SK-N-SH (cell line): ENCODE measurements at regions not wholly inside any gene's neighbourhood (a gene's known extent, or its start where the extent isn't known, plus 50 kb on each side); places are given as distances from the start of the nearest gene placed in this dataset.

ENCODE experiments used
- EP300 ChIP-seq, 2 experiments: IDR thresholded peaks; 2 replicates each; pipeline versions ENCODE4 v1.4.0 to v1.6.1; 2012; ENCODE audit warnings: borderline replicate concordance in 1 of 2, low read depth in 1 of 2, low read length in 1 of 2
- GATA2 ChIP-seq: sonication (generic); formaldehyde crosslinking; IDR thresholded peaks from 2 replicates; pipeline ENCODE4 v1.5.0; 2020; ENCODE audit warnings: mild to moderate bottlenecking, missing genetic modification reagents
- NRF1 ChIP-seq: IDR thresholded peaks from 2 replicates; pipeline ENCODE4 v1.6.1; 2012; ENCODE audit warnings: low read depth, mild to moderate bottlenecking, low read length
- RAD21 ChIP-seq: IDR thresholded peaks from 2 replicates; pipeline ENCODE4 v1.6.1; 2012; ENCODE audit warnings: mild to moderate bottlenecking, low read length
- TAF1 ChIP-seq: IDR thresholded peaks from 2 replicates; pipeline ENCODE4 v1.6.1; 2012; ENCODE audit warnings: low read depth, mild to moderate bottlenecking, low read length, moderate library complexity, borderline replicate concordance
- TCF12 ChIP-seq: IDR thresholded peaks from 2 replicates; pipeline ENCODE4 v1.4.0; 2012
- TF ChIP-seq, protein P1 (sequence below): fragments of 200-600 bp; sonication (generic); IDR thresholded peaks from 2 replicates; pipeline ENCODE4 v1.6.1; 2017; ENCODE audit warnings: antibody characterized with exemption, mild to moderate bottlenecking, moderate library complexity
- TF ChIP-seq, protein P2 (sequence below): IDR thresholded peaks from 2 replicates; pipeline ENCODE4 v1.4.0; 2012; ENCODE audit warnings: low read depth, borderline replicate concordance

DNA sequence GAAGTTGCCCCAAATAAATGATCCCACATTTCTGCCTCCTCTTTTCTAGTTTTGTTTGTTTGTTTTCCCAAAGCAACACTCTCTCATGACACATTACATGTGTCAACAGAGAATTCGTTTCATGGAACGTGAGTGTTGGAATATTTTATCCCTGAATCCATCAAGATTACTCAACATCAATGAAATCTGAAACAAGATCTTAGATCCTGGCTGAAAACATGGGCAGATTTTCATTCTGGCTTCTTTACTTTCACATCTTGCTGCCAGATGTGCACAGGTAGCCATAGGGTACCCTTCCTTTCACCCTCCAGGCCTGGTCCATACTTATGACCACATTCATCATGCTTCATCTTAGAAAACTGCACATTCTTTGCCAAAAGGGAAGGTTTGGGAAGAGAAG, 347.0 kb downstream of the DOK5 start:
- TF ChIP-seq, protein P1, sequence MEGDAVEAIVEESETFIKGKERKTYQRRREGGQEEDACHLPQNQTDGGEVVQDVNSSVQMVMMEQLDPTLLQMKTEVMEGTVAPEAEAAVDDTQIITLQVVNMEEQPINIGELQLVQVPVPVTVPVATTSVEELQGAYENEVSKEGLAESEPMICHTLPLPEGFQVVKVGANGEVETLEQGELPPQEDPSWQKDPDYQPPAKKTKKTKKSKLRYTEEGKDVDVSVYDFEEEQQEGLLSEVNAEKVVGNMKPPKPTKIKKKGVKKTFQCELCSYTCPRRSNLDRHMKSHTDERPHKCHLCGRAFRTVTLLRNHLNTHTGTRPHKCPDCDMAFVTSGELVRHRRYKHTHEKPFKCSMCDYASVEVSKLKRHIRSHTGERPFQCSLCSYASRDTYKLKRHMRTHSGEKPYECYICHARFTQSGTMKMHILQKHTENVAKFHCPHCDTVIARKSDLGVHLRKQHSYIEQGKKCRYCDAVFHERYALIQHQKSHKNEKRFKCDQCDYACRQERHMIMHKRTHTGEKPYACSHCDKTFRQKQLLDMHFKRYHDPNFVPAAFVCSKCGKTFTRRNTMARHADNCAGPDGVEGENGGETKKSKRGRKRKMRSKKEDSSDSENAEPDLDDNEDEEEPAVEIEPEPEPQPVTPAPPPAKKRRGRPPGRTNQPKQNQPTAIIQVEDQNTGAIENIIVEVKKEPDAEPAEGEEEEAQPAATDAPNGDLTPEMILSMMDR, result no peak
- TF ChIP-seq TCF12, result no peak
- TF ChIP-seq TAF1, result no peak
- TF ChIP-seq, protein P2, sequence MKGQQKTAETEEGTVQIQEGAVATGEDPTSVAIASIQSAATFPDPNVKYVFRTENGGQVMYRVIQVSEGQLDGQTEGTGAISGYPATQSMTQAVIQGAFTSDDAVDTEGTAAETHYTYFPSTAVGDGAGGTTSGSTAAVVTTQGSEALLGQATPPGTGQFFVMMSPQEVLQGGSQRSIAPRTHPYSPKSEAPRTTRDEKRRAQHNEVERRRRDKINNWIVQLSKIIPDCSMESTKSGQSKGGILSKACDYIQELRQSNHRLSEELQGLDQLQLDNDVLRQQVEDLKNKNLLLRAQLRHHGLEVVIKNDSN, result no peak
- TF ChIP-seq EP300 (IDR thresholded peaks at IDR 0.05; ENCODE audit: borderline replicate concordance in 1 of 2, low read depth in 1 of 2, low read length in 1 of 2), result no peak
- TF ChIP-seq NRF1, result no peak
- TF ChIP-seq GATA2 (CRISPR knock-in tag), result no peak
- TF ChIP-seq RAD21, result no peak
